PC-3 (cell line): ENCODE measurements at regions not wholly inside any gene's neighbourhood (a gene's known extent, or its start where the extent isn't known, plus 50 kb on each side); places are given as distances from the start of the nearest gene placed in this dataset.

Experiments
- ATAC-seq: fragments of 200-7000 bp; cut with Tn5 transposase; 2 replicates; pipeline ENCODE4 v1.9.1; 2020; ENCODE audit warnings: mild to moderate bottlenecking, moderate library complexity
- BruUV-seq: library from RNA; stranded (reverse); fragments of 400-500 nt; replicated peaks from 2 replicates; lab custom pipeline; 2021; lab: Mats Ljungman, UMichigan
- CTCF ChIA-PET: fragments of 300-600 bp; sonication (Branson Sonifier 250); formaldehyde crosslinking; loops from one replicate; lab custom pipeline; 2022; ENCODE audit warnings: antibody characterized with exemption; lab: Charles Lee
- POLR2A ChIA-PET: fragments of 300-600 bp; sonication (Branson Sonifier 250); formaldehyde crosslinking; loops from one replicate; lab custom pipeline; 2022; ENCODE audit warnings: antibody characterized with exemption; ENCODE audit not compliant: unreplicated experiment; lab: Charles Lee
- DNase-seq: peaks from one replicate; pipeline ENCODE4 v3.0.0-alpha.2; 2015
- H2AFZ ChIP-seq: fragments of 300-600 bp; sonication (generic); 2 replicates; pipeline ENCODE4 v1.6.0; 2016; ENCODE audit warnings: antibody characterized with exemption, low read length
- H3F3A ChIP-seq: fragments of 300-600 bp; sonication (generic); one replicate; pipeline ENCODE4 v1.6.0; 2017; ENCODE audit warnings: antibody characterized with exemption, low read length, control low read depth, mild to moderate bottlenecking; ENCODE audit not compliant: unreplicated experiment
- H3K27ac ChIP-seq: fragments of 300-600 bp; sonication (generic); 2 replicates; pipeline ENCODE4 v1.5.1; 2016; ENCODE audit warnings: mild to moderate bottlenecking, low read length
- H3K27me3 ChIP-seq: fragments of 300-600 bp; sonication (generic); 2 replicates; pipeline ENCODE4 v1.6.1; 2016; ENCODE audit warnings: low read length, mixed read lengths
- H3K36me3 ChIP-seq: fragments of 300-600 bp; sonication (generic); 2 replicates; pipeline ENCODE4 v1.6.1; 2016; ENCODE audit warnings: low read depth, mixed run types, low read length, mixed read lengths
- H3K4me1 ChIP-seq: fragments of 300-600 bp; sonication (generic); 2 replicates; pipeline ENCODE4 v1.5.1; 2016; ENCODE audit warnings: low read length; ENCODE audit not compliant: insufficient read depth
- H3K4me2 ChIP-seq: fragments of 300-600 bp; sonication (generic); 2 replicates; pipeline ENCODE4 v1.6.0; 2016; ENCODE audit warnings: low read length
- H3K4me3 ChIP-seq: fragments of 300-600 bp; sonication (generic); 2 replicates; pipeline ENCODE4 v1.5.1; 2016; ENCODE audit warnings: mild to moderate bottlenecking, low read length, mixed read lengths
- H3K79me2 ChIP-seq: fragments of 300-600 bp; sonication (generic); 2 replicates; pipeline ENCODE4 v1.6.1; 2017; ENCODE audit warnings: low read length, mixed read lengths
- H3K9ac ChIP-seq: fragments of 300-600 bp; sonication (generic); 2 replicates; pipeline ENCODE4 v1.6.0; 2016; ENCODE audit warnings: mild to moderate bottlenecking, low read length
- H3K9me2 ChIP-seq: fragments of 300-600 bp; sonication (generic); replicated peaks from 2 replicates; pipeline ENCODE4 v1.6.1; 2016; ENCODE audit warnings: mixed run types, low read length, mixed read lengths
- H3K9me3 ChIP-seq: fragments of 300-600 bp; sonication (generic); 2 replicates; pipeline ENCODE4 v1.6.1; 2016; ENCODE audit warnings: low read length, mixed read lengths
- H4K20me1 ChIP-seq: fragments of 300-600 bp; sonication (generic); 2 replicates; pipeline ENCODE4 v1.6.1; 2016; ENCODE audit warnings: low read length, mixed read lengths
- CTCF ChIP-seq: fragments of 300-600 bp; sonication (generic); conservative IDR thresholded peaks from 2 replicates; pipeline ENCODE4 v1.5.1; 2017; ENCODE audit warnings: antibody characterized with exemption, low read depth, mild to moderate bottlenecking, low read length
- EZH2 ChIP-seq: fragments of 300-600 bp; sonication (generic); IDR thresholded peaks from one replicate; pipeline ENCODE4 v1.6.1; 2017; ENCODE audit warnings: antibody characterized with exemption, mild to moderate bottlenecking, low read length; ENCODE audit not compliant: unreplicated experiment
- EZH2phosphoT487 ChIP-seq: fragments of 300-600 bp; sonication (generic); IDR thresholded peaks from 2 replicates; pipeline ENCODE4 v1.6.1; 2018; ENCODE audit warnings: mild to moderate bottlenecking, antibody characterized with exemption, low read length, borderline replicate concordance
- intact Hi-C: fragments of 100-400 bp; cut with micrococcal nuclease; formaldehyde crosslinking; loops from 2 replicates; pipeline ENCODE4 v1.9.0; 2023

GRCh38 chr7:119916501-119916900 lies 356.5 kb upstream of the KCND2 start:
- H3K4me2 ChIP-seq = no peak overlapping the region
- H3K36me3 ChIP-seq = no peaks in the 10 kb centered on the region
- intact Hi-C loops = no loop called here
- POLR2A ChIA-PET = no interaction called here
- no peaks in the 10 kb centered on the region for H4K20me1 ChIP-seq
- no peaks in the 10 kb centered on the region for H3K79me2 ChIP-seq
- H2AFZ ChIP-seq = no peak overlapping the region
- ATAC-seq (no peak), DNase-seq (no peak)
- TF ChIP-seq EZH2 = no peak
- no peak for TF ChIP-seq EZH2phosphoT487
- H3K9me2 ChIP-seq = no peaks in the 10 kb centered on the region
- CTCF ChIA-PET = no interaction called here
- no peaks in the 10 kb centered on the region for H3K4me1 ChIP-seq
- H3K27ac ChIP-seq = no peak overlapping the region
- H3K27me3 ChIP-seq = no peaks in the 10 kb centered on the region
- H3F3A ChIP-seq = no peaks in the 10 kb centered on the region
- BruUV-seq = no TSS peak
- no peak overlapping the region for H3K4me3 ChIP-seq
- no peak overlapping the region for H3K9ac ChIP-seq
- no peaks in the 10 kb centered on the region for H3K9me3 ChIP-seq

DNA sequence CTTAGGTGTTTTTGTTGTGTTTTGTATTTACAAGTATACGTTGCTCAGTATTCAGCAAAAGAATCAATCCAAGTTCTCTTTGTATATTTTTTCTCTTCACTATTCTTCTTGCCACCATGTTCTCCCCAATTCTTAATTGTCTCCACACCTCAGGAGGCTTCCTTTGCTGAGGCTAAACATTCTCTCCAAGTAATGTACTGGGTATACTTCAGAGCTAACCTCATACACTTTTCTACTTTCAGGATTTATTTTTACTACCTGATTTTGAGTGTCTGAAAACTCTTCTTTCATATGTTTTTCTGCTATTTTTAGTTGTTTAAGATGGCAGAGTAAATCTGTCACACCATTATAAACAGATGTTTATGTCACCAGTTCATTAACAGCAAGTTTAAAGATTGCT lies 354.8 kb upstream of the KCND2 start:
- H3K27me3 ChIP-seq = no peaks in the 10 kb centered on the region
- H3K9me2 ChIP-seq = no peaks in the 10 kb centered on the region
- no peak overlapping the region for H3K4me3 ChIP-seq
- no peaks in the 10 kb centered on the region for H3K36me3 ChIP-seq
- no peak overlapping the region for H2AFZ ChIP-seq
- CTCF ChIA-PET = no interaction called here
- H3K4me2 ChIP-seq = no peak overlapping the region
- H3K9ac ChIP-seq = no peak overlapping the region
- no peaks in the 10 kb centered on the region for H3K79me2 ChIP-seq
- H3K27ac ChIP-seq = no peak overlapping the region
- DNase-seq = no peak
- H4K20me1 ChIP-seq = no peaks in the 10 kb centered on the region
- H3K4me1 ChIP-seq = no peaks in the 10 kb centered on the region
- no peaks in the 10 kb centered on the region for H3K9me3 ChIP-seq
- TF ChIP-seq EZH2 (no peak), CTCF (no peak), EZH2phosphoT487 (no peak)
- ATAC-seq = no peak
- H3F3A ChIP-seq = no peaks in the 10 kb centered on the region
- BruUV-seq = no TSS peak
- POLR2A ChIA-PET = no interaction called here
- intact Hi-C loops = no loop called here

- no peaks in the 10 kb centered on the region for H3K9me3 ChIP-seq
- no peak overlapping the region for H3K9ac ChIP-seq
- no peaks in the 10 kb centered on the region for H3K4me1 ChIP-seq
- BruUV-seq = no TSS peak
- no peak overlapping the region for H3K4me2 ChIP-seq
- intact Hi-C loops = no loop called here
- no peaks in the 10 kb centered on the region for H3K27me3 ChIP-seq
- H3F3A ChIP-seq = no peaks in the 10 kb centered on the region
- ATAC-seq = no peak
- no peaks in the 10 kb centered on the region for H3K79me2 ChIP-seq
- no peaks in the 10 kb centered on the region for H4K20me1 ChIP-seq
- no peaks in the 10 kb centered on the region for H3K9me2 ChIP-seq
- ChIA-PET POLR2A (no interaction called here), CTCF (no interaction called here)
- no peak overlapping the region for H3K27ac ChIP-seq
- H3K4me3 ChIP-seq = no peak overlapping the region
- TF ChIP-seq EZH2 = no peak
- no peak for TF ChIP-seq CTCF
- TF ChIP-seq EZH2phosphoT487 = no peak
- H3K36me3 ChIP-seq = no peaks in the 10 kb centered on the region
- no peak for DNase-seq
- no peak overlapping the region for H2AFZ ChIP-seq
These were observed 353.0 kb upstream of the KCND2 start for GRCh38 chr7:119919986-119920385.
